Daoy (cell line): ENCODE measurements at regions not wholly inside any gene's neighbourhood (a gene's known extent, or its start where the extent isn't known, plus 50 kb on each side); places are given as distances from the start of the nearest gene placed in this dataset.
A peak's percentile ranks its signal among the peaks of the same experiment; 100 is the strongest.

Experiments
- DNase-seq: peaks from one replicate; pipeline ENCODE4 v3.0.0-alpha.2; 2015; ENCODE audit warnings: low read depth

DNA sequence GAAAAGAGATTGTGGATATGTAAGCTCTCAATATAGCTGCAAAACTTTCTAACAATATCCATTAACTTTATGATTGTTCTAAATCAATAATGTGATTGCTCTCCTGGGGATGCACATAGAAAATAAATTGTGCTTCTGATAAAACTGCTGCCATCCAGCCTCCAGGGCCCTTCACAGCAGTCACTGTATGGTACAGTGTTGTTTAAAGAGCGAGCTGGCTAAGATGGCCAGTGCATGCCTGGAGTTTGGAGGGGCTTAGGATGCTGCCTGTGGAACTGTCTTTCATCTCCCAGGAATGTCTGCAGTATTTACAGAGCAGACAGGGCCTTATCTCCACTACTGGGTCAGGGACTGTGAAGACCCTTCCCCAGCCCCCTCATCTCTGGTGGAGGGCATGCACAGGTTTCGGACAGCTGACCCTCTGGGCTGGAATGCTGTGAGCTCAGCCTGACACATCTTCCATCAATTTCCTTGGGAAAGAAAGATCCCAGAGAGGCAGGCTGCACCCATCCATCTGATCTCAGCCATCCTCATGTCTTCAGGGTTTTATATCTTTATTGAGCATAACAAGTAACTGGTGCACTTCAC is 137.0 kb downstream of the PLPP3 start:
- no peak for DNase-seq

DNA sequence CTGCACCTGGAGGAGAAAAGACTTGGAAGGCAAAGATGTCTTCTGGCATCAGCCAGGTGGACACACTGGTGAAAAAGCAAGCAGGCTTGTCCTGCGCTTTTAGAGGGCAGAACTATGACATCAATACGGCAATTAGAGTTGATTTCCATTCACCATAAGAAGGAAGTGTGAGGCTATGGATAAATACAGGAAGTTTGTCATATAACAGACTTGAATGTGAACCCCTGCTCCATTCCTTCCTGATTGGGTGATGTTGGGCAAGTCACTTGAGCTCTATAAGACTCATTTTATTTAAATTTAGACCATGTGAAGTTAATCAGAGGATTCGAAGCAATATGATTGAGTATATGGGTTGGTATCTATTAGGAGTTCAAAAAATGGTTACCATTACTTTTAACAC is 137.8 kb downstream of the PLPP3 start:
- no peak for DNase-seq

DNA sequence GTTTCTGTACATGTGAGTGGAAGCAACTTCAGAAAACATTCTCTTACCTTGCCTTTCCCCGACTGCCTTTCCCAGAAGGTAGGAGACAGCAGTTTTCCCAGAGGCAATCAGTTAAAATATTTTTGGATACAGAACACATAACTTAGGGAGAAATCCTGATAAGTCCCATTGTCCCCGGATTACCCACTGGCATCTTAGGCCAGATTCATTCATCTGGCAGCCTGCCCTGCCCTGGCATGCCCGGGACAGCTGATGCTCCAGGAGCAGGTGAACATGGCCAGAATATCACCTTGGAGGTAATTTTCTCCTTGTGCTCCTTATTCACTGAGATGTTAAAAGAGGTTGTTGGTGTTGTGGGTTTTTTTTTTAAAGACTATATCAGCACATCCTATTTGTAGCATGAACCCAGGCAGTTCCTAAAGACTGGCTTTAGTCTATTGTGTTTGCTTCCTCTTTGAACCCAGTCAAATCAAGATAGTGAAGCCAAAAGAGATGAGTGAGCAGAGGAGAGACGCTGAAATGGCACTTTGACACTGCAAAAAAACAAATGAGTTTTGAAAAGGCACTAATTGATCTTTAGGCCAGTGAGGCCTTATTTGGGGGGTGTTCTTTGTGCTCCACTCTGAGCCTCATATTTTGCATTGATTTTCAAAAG is 139.6 kb downstream of the PLPP3 start:
- no peak for DNase-seq

DNA sequence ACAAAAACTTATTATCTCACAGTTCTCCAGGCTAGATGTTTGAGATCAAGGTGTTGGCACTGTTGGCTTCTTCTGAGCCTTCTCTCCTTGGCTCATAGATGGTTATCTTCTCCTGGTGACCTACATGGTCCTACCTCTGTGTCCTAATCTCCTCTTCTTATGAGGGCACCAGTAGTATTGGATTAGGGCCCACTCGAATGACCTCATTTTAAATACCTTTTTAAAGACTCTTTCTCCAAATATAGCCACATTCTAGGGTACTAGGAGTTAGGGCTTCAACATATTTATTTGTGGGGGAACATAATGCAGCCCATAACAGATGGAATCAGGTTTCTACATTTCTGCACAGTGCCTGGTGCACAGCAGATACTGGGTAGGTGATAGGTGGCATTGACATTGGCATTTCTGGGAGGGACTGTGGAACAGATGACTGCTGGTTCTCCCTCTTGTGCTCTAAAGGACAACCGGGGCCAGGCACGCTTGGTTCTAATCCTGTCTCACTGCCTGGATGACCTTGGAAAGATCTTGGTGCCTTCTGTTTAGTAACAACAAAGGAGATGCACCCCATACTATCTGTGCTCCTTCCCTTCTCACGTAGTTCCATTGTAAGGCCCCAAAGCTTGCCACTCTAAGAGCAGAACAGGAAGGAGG is 140.3 kb downstream of the PLPP3 start:
- DNase-seq = no peak

DNA sequence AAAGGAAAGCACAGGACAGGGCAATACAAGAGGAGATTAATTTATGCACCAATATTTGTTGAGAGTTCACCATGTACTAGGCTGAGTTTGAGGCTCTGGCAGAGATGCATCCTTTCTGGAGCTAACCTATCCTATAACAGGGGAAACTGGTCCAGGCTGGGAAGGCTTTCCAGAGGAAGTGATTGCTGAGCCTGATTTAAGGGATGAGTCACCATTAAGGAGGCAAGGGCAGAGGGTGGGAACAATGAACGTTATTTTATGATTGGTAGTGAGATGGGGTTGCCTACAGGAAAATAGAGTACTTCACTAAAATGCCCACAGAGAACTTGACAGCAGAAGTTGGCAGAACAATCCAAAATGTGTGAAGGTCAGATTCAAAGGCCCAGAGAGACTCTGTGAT is 141.4 kb downstream of the PLPP3 start:
- peak; percentile 44 for DNase-seq

DNA sequence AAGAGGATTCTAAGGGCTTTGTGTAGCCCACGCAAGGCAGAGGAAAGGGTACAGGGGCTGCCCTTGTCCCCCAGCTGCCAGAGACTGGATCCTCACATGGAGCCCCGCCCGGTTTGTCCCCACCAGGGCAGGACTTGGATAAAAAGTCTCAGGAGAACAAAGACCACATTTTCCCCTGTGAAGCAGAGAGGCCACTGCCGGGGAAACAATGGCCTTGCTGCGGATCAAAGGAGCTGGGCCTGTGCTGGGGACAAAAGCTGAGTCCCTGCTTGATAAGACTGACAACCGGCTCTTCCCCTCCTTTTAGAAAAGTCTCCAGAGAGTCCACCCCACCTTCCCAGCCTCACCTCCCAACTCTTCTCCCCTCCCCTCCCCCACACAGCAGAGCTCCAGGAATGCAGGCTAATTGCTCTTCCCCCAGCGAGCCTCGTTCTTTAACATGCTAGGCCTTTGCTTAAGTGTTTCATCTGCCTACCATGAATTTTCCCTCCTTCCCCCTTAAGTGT is 142.4 kb downstream of the PLPP3 start:
- no peak for DNase-seq

DNA sequence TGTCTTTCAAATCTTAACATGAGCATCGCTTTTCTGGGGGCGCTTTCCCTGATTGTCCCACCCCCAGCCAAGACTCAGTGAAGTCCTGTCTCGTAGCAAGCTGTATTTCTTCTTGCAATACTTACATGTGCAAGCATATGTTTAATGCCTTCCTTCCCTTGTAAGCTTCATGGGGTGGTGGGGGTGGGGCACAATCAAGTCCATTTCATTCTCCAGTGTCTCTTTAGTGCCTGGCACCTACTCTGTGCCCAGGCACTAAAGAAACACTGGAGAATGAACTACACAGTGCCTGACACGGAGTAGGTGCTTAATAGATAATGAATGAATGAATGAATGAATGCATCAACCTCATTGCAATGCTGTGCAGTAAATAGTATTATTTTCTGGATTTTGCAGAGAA is 143.1 kb downstream of the PLPP3 start:
- DNase-seq = no peak

DNA sequence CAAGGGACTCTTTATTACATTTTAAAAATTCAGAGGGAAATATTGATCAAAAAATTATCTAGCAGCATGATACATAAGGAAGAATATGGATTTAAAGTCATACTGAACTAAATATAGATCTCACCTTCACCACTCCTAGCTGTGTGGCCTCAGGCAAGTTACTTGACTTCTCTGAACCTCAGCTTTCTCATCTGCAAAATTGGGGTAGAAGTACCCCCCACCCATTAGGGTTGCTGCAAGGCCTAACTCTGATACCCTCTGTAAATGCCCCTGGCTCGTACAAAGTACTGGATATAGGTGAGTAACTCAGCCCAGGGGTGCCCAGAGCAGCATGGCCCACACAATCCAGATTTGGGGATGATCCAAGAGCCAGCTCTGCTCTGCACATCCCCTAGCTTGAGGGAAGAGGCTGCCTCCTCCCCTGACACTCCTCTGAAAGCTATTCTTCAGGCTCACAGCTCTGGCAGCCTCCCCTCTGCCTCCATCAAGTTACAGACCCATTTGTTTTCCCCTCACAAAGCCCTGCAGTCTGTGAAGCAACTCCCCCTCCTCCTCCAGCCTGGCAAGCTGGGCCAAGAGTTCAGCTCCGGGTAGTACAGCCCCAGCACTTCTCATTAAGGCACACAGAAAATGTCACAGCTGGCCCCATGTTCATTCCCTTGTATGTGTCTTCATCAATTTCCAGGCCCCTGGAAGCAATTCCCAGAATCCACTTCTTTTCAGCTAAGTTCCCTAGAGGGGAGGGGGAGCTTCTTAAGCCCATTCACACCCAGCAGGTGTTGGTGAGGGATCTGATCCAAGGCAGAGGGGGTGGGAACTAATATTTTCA is 143.7 kb downstream of the PLPP3 start:
- no peak for DNase-seq

DNA sequence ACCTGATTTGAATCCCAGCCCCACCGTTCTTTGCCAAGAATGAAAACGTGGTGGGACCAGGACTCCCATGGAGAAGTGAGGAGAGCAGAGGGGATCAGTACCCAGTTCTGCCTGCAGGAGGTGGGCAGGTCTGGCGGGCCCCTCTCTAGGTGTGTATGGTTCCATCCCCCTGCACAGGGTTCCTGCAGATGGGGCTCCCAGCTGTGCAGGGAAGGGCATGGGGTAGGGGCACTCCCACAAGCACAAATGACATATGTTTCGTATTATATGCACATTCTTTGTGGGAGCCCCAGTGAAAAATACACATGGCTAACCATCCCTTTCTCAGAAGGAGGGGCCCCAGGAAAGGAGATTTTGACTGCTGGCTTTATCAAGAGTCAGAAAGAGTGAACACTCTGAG is 144.6 kb downstream of the PLPP3 start:
- no peak for DNase-seq

DNA sequence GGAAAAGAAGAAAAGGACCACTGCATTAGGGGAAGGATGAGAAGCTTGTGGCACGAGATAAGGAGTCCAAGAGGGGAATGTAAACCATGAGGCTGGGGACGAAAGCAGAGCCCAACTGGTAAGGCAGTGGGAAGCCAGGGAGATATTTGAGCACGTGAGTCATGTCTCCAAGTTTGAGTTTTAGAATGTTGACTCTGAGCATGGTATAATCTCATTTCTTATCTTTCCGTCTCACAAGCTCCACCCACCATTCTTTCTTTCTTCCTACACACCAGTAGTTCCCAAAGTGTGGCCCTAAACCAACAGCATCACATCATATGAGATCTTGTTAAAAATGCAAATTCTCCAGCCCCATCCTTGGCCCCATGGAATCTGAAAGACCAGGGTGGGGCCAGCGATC is 145.3 kb downstream of the PLPP3 start:
- DNase-seq = peak; percentile 28

DNA sequence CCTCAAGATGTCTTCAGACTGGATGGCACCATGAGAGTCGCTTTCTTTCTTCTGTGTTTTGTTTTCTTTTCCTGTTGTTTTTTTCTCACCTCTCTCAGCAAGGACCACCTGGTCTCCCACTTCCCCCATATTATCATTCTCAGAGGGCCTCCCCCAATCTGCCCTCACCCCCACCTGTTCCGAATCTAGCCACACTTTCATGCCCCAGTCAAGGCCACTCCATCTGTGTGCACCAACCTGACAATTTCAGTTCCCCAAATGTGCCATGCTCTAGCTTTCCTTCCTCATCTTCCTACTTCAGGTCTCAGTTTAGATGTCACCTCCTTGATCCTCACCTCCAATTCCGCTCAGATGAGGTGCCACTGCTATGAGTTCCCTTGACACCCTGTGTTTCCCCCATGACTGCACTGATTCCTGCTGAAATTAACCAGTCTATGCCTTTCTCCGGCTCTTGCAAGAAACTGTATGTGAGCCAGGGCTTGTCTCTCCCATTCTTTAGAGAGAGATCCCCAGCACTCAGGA is 146.2 kb downstream of the PLPP3 start:
- DNase-seq = no peak

DNA sequence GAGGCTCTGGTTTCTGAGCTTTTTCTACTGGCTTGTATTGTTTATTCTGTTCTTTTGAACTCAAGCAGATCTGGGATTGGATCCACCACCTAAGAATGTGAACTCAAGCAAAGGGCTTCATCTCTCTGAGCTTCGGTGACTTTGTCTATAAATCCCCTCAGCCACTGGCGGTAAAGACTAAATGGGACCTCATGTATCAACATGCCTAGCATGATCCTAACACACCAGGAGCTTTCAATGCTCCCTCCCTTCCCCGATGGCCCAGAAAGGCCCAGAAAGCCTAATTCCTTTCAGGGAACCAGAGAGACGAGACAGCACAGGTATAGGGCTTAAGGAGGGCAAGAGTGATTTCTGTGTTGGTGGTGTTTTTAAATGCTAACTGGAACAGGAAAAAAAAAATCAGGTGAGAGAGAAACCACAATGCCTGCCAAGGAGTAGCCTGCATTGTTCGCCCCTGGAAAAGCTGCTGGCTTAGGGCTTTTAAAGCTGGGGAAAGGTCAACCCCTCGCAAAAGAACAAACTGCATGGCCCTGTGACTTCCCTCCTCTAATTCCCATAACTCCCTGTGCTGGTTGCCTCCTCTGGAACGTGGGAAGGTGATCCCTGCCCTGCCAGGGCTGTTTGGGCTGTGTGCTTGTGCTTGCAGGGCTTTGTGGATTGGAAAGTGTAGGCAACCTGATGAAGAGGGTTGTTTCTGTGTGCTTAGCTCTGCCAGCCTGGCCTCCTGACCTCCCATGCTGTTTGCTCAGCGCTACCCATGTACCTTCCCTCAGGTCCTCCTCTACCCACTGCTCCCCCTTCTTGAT is 147.0 kb downstream of the PLPP3 start:
- no peak for DNase-seq

DNA sequence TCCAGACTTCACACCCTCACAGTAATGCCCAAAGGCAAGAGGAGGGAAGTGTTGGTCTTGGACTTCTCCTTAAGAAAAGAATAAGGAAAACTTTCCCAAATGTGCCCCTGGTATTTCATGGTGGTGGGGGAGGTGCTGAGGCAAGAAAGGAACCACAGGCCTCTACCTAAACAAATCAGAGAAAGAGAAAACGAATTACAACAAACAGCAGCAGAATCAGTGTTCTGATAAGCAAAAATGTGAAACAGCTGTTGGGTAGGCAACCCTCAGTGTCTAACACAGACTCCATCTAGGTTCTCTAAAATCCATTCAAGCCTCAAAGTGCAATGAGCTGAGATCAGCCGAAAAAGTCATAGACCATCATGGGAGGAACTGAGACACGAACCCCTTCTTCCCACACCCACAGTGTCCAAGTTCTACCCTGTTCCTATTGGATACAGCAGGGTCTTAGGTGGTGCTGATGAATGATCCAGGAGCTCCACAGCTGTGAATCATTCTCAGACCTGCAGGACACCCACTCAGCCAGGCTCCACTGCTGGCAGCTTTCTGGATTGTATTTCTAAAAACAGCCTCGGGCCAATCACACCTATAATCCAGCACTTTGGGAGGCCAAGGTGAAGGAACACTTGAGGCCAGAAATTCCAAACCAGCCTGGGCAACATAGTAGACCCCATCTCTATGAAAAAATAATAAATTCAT is 149.1 kb downstream of the PLPP3 start:
- DNase-seq = no peak

DNA sequence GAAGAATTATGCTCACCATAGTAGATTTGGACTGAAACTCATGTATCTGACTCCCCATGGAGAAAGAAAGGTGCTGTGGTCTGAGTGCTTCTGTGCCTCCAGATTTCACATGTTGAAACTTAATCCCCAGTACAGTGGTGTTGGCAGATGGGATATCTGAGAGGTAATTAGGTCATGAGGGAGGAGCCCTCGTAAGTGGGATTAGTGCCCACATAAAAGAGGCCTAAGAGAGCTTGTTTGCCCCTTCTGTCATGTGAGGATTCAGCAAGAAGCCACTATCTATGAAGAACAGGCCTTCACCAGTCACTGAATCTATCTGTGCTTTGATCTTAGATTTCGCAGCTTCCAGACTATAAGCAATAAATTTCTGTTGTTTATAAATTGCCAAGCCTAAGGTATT is 150.1 kb downstream of the PLPP3 start:
- DNase-seq = no peak

DNA sequence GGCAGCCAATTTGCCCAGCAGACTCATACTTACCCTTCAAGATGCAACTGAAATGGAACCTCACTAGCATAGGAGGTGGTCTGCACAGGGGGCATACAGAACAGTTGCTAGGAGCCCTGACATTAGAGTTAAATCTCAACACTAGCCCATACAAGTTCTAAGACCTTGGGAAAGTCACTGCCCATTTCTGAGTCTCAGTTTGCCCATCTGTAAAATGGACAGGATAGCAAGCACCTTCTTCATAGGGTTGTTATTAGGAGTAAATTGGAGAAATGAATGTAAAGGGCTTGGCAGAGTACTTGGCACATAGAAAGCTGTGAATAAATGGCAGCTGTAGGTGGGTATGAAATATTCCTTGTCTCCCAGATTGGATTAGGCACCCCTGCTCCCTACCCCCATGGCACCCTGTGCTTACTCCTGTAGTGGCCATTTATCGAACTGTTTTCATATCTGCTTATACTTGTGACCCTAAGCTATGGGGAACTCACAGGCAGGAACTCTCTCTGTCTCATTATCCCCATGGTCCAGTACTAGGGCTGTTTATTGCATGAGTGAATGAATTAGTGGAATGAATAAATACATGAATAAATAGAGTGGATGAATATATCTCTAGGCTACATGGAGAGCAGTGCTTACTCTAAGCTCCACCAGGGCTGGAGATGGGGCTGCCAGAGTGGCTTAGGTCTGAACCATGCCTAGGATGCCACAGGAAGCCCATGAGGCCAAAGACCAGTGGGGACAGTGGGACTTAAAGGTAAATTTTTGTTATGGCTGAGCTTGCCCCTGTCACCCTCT is 152.6 kb downstream of the PLPP3 start:
- no peak for DNase-seq

DNA sequence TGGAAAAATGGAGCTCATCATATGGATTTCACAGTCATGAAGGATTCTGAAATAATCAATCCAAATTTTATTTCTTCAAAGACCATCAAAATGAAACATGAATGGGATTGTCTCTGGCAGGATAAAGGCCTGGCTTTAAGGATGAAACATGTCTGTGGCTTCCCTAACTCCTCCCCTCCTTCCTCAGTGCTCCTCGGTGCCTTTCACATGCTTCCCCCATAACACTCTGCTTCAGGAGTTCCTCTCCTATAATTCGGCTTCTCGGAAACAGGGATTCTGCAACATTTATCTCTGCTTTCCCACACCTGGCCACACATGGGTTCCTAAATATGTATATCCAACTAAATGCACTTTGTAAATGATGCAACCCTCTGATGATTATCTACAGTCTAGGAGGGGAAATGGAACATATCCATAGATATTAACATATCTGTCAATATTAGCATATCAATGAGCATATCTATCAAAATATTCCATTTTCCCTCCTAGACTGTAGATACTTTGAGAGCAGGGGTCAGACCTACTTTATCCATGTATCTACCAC is 153.8 kb downstream of the PLPP3 start:
- DNase-seq = no peak

DNA sequence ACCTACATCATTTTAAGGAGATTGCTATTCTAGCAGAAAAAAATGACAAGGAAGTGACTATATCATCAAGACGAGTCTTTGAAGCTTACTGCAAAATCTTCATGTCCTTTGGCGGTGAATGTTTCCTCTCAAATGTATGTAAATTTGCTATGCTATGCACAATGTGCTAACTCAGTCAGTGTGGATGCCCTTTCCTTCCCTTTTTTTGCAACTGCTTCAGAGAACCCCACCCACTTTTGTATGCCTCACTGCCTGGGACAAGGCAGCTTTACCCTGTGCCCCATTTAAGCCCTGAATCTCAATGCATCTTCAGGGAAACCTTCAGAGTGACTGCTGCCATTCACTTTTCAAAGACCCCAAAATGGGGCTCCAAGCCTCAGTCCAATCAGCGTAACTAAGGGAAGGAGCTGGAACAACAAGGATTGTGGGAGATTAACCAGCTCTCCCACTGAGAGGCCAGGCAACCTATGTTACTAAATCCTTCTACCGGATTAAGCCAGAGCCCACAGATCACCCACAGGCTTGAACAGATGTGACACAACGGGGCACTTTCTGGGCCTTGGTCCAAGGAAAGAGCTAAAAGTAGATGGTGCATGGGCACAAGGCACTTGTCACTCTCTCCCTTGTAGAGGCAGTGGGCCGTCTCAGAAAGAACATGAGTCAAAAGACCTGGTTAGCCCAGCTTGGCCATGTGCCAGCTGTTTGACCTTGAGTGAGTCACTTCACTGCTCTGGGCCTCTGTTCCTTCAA is 154.4 kb downstream of the PLPP3 start:
- DNase-seq = peak; percentile 90

DNA sequence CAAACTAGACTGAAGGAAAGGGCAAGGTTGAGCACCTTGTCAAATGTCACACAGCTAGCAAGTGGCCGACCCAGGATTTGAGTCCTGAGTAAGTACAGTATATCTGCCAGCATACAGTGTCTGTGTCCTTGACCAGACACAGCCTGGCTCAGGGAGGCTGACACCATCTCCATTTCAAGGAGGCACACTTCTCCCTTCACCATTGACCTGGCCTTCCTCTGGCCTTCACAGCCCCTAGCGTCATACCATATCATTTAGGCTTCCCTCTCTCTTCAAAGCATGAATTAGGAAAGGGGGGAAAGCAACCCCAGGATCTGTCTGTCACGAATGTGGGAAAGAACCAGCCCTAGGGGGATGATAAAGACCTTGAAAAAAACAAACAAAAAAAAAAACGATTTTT is 155.6 kb downstream of the PLPP3 start:
- no peak for DNase-seq

DNA sequence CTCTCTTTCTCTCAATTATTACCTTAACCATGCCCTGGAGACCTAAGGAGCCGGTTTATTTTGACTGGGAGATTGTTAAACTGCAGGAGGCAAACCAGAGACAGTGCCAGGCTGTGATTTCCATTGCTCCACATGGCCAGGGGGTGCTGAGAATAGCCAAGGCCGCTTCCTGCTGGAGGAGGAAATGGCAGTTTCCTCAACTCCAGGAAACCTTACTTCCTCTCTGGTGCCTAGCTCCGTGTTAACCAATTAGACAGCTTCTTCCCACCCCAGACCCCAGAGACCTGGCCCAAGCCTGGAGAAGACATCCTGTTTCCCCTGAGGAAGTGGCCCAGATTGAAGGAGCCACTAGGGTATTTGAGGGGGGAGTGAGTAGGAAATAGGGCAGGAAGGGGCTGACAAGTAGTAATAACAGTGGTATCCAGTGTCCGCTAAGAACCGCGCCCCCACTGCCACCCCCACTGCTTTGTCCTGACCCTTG is 161.2 kb downstream of the PLPP3 start:
- no peak for DNase-seq
